GM21825 (cell line): ENCODE measurements at regions not wholly inside any gene's neighbourhood (a gene's known extent, or its start where the extent isn't known, plus 50 kb on each side); places are given as distances from the start of the nearest gene placed in this dataset.
"Not testable (repeated sequence)": the region's sequence is repeated elsewhere in the genome, so short reads cannot be mapped to it uniquely, and the experiment has no call there.

ENCODE experiments used
- ATAC-seq: cut with Tn5 transposase; IDR thresholded peaks from one replicate; pipeline ENCODE4 v1.9.1; 2021; ENCODE audit warnings: mild to moderate bottlenecking, moderate library complexity; ENCODE audit not compliant: unreplicated experiment

DNA sequence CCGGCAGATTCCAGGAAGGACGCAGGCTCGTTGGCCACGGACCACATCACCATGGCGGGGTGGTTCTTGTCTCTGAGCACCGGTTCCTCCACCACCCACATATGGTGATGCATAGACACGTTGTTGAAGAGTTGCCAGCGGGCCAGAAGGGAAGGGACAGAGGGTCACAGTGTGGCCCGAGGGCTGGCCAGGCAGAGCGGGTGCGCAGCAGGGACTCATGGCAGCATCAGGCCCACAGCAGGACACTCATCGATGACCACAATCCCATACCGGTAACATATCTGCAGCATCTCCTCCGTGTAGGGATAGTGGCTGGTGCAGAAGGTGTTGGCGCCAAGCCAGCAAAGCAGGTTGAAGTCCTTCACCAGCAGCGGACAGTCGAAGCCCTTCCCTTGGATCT is 469.2 kb upstream of the FAM174A start:
- ATAC-seq, result not testable (repeated sequence)

DNA sequence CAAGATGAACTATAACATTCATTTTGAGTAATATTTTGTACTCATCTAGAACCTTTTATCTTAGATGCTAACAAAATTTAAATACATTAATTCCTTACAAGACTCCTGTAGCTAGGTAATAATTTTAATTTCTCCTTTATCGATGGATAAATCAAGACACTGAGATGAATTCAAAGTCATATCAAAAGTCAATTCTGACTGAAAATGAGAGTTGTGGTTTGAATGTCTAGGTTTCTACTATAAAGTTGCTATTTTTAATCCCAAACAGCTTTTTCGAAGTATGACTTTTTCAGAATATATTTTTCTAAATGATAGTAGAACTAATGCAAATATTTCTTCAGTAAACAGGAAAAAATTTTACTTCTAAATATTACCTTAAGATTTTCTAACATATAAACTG is 491.7 kb upstream of the FAM174A start:
- no peak for ATAC-seq

DNA sequence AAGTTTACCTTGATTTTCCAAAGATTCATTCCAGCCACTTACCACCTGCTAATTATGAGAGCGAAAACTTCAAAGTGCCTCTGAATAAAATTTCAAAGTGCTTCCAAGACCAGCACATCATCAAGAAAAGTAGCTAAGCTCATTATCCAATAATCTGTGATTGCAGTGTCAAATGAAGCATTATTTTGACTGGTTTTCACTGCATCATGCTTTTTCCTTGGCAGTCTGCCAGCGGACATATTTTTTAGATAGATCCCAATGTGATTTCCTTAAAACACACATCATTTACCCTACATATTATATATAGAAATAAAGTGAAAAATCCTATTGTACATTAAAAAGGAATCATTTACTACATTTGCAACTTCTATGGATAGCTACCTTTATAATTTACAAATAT is 508.6 kb upstream of the FAM174A start:
- ATAC-seq, result no peak

DNA sequence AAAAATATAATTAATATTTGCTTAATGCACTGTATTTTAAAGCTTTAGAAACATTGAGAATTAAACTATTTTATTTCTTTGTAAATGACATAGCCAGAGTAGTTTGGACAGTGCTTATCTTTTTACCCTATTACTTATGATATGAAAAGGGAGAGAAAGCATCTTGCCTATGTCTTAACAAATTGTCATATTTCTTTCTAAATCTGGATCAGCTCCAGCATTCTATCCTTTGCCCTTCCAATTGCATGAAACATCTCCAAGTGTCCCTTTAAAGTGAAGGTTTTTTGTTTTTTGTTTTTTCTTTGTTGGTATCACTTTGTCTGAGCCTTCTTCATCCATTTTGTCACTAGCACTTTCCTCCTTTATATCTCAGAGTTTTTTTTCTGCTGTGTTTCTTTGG is 511.6 kb upstream of the FAM174A start:
- no peak for ATAC-seq

DNA sequence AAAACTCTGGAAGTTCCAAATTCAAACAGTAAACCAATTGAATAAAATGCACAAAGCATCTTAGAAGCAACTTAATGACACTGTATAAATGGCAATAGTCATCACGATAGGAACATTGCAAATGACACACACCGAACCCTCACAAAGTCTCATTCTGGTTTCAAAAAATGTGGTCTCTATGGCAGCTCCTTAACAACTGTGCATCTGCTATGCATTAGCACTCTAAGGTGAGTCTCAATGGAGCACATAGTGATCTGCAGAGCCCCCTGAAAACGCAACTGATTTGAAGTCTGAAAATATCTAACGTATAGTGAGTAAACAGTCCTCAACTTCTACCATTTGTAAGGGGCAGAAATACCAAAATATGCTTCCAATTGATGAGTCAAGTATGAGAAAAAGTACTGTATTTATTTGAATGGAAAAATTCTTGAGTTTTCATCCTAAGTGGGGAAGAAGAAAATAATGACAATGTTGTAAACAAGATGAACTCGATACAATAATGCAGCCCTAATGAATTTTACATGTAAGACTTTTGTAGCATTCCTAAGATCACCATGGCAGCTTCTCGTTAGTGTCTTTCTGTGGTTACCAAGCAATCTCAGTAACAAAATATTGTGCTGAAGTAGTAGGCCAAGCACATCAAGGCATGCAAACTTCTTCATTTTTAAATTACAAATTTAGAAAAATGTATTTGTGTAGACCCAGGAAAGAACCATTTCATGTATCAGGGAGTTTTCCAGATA is 517.5 kb upstream of the FAM174A start:
- ATAC-seq, result no peak

DNA sequence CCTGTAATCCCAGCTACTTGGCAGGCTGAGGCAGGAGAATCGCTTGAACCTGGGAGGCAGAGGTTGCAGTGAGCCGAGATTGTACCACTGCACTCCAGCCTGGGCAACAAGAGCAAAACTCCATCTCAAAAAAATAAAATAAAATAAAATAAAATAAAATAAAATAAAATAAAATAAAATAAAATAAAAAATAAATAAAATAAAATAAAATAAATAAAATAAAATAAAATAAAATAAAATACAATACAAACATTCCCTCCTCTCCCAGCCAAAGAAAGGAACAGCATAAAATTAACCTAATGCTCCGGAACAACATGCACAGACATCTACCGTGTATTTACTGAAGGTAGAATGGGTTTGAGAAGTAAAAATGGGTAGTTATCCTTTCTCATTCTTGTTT is 521.9 kb upstream of the FAM174A start:
- ATAC-seq, result not testable (repeated sequence)

DNA sequence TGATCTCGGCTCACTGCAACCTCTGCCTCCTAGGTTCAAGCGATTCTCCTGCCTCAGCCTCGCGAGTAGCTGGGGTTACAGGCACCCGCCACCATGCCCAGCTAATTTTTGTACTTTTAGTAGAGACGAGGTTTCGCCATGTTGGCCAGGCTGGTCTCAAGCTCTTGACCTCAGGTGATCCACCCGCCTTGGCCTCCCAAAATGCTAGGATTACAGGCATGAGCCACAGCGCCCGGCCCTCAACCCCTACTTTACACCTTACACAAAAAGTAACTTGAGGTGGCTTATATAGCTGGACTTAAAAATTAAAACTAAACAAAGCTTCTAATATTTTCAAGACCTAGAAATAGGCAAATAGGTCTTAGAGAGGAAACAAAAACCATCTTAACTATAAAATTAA is 524.0 kb upstream of the FAM174A start:
- not testable (repeated sequence) for ATAC-seq

DNA sequence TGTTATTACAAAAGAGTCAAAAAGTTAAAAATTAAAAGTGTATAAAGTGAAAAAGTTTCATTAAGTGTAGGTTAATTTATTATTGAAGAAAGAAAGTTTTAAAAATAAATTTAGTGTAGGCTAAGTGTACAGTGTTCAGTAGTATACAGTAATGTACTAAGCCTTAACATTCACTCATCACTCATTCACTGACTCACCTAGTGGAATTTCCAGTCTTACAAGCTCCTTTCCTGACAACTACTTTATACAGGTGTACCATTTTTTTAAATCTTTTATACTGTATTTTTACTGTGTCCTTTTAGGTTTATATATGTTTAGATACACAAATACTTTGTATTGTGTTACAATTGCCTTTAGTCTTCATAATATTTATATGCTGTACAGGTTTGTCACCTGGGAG is 530.2 kb upstream of the FAM174A start:
- ATAC-seq, result no peak

DNA sequence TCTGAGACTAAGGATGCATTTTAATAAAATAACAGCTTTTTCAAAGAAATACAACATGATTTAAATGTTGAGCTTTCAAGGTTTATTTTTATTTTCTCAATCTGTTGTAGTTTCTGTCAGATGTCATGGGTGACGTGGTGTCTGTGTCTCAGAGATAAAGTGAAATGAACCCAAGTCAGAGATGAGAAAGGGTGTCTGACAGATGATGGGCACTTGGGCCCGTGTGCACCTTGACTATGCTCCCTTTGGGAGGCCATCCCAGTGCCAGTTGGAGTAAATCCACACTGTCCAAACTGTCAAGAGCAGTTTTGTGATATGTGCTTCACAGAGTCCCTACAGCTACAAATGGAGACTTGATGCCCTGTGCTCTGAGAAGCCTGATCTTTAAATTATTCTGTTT is 536.9 kb upstream of the FAM174A start:
- no peak for ATAC-seq

DNA sequence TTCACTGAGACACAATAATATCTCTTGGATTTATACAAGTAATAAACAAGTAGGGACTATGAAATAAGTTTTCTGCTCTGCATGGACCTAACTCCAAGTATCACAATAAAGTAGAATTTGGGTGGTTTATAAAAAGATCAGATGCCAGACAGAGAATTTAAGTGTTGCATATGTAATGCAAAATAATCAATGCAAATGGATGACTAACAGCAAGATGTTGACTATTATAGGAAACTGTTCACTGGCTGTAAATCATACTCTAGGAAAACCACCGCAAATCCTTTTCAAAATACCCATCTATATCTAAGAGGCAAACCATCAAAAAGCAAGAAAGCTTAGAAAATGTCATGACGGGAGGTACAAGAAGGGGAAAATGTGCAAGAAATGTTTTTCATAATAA is 539.8 kb upstream of the FAM174A start:
- no peak for ATAC-seq

DNA sequence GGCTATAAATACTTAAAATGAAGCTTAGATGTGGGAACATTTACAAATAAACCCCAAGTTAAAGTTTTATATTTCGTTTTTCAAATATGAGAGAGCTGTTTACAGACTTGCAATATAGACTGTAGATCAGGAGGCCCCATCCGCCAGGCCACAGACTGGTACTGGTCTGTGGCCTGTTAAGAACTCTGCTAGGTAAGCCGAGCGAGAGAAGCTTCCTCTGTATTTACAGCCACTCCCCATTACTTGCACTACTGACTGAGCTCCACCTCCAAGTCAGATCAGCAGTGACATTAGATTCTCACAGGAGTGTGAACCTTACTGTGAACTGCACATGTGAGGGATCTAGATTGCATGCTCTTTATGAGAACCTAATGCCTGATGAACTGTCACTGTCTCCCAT is 561.4 kb upstream of the FAM174A start:
- ATAC-seq, result no peak

DNA sequence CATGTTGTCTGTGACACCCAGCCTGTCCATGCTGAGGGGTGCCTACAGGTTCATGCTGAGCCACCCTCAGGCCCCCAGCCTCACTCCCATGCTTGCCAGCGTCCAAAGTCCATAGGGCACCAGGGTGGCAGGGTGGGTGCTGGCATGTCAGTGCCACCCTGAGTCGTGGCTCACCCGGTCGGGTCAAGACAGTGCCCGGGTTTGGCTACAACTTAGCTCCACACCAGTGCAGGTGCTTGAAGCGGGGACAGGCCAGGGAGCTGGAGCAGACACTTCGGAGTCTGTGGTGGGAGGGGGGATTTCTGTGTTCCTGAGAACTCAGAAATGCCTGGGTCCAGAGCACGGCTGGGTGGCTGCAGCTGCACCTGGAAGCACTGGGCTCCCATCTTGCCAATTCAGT is 579.2 kb upstream of the FAM174A start:
- ATAC-seq, result no peak

DNA sequence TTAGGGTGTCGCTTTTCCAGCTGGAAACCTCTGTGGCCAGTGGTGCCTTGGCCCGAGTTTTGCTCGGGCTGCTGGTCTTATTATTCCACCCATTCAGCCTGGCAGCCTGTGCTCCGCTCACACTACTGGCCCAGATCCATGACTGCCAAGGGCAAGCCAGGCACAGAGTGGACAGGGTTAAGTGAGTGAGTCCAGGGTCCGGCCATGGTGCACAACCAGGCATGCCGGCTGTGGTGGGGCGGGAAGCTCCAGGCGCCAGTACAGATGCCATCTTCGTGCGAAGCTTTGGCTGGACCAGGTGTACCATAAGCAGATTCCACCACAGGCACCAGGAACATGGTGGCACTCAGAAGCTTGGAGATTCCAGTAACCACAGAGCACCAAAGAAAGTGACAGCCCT is 580.2 kb upstream of the FAM174A start:
- ATAC-seq, result no peak

DNA sequence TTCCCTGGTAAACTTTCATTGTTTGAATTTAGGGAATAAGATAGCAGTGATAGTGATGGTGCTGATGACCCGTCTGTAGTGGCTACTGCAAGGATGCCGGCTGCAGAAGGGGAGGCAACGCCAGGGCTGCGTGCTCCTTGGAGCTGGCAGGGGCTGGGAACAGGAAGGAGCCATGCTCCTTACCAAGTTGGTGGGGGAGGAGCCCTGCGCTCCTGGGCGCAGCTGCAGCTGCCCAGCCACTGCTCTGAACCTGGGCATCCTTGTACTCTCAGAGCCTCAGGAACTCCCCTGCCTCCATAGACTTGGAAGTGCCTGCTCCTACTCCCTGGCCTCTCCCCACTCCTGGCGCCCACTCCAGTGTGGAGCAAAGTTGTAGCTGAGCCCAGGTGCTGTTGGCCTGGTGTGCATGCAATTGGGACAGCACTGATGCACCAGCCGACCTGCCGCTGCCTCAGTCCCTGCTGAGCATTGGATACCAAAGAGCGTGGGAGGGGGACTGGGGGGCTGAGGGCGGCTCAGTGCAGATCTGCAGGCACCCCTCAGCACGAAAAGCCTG is 585.1 kb upstream of the FAM174A start:
- no peak for ATAC-seq

DNA sequence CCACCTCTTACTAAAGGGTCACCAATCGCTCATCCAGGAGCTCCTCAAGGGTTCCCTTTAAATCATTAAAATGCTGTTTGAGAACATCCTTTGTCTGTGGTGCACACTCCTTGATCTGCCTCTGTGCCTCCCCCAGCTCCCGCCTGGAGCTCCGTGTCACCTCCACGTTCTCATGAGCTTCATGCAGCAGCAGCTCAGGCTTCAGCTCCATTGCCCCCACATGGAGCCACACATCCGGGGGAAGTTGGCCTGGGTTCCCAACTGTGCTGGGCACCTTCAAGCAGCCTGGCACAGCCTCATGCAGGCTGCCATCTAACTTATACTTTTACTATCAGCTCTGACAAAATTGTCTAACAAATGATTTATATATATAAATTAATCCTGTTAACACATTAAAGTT is 585.8 kb upstream of the FAM174A start:
- no peak for ATAC-seq

DNA sequence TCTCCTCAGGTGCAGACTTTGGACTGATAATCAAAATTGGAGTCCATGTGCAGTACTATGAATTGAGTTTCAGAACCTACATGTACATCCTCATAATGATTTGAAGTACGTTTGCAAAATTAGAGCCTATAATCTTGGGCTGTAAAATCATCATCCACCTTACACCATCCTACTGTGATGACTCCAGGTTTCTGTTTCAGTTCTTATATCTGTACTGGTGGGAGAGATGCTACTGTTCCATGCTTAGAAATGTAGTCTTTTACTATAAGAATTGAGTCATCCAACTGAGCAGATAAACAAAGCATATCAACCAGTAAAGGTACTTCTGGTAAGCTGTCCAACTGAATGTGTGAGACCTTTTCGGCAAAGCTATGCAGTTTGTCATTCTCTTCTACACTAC is 586.3 kb upstream of the FAM174A start:
- no peak for ATAC-seq

DNA sequence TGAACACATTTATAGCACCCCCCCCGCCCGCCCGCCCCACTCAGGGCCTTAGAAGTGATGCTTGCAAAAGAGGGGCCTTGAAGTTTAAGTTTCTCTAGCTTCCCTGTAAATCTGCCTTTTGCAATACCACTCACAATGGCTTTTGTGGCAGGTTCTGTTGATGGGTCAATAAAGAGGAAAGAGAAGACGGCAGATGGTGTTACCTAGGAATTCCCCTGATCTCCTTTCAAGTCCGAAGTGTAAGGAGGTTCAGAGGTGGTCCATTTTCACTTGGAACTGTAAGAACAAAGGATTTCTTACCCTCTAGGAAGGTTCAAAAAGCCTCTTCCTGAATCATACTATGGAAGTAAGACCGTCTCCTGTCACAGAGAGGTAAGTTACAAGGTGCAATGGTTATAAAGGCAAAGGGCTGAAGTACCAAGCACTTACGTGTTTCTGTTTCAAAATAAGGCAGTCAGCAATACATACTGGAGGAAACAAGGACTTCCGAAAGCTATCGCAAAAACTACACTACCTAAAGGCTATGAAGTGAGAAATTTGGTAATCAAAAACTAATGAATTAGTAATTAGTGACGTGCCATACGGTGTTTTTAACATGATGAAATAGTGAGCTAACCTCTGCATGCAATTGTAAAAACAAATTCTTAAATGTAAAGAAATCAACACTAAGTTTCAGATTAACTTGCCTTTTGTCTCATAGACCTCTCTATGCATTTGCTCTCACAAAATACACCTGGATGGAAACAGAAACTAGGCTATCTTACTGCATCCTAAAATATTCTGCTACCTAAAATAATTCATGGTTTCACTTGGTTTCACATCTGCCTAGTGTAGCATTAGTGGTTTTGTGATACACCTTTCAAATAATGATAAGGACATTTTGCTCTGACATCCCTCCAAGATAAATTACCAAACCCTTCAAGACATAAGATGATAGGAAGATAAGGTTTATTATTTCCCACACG is 589.4 kb upstream of the FAM174A start:
- ATAC-seq, result no peak

DNA sequence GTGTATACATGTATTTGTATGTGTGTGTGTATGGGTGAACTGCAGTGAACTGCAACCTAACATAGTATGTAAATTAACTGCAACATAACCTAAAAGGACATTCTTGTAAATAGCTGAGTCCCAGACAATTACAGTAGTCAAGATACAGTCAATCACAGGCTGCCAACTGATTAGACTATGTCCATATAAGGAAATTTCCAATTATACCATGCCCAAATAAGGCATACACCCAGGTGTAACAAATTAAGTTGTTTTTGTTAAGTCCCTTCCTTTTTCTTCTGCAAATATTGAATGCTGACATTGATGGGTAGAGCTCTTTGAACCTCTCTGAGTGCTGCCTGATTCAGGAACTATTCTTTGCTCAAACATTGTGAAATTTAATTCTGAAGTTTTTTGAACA is 594.6 kb upstream of the FAM174A start:
- ATAC-seq, result no peak

DNA sequence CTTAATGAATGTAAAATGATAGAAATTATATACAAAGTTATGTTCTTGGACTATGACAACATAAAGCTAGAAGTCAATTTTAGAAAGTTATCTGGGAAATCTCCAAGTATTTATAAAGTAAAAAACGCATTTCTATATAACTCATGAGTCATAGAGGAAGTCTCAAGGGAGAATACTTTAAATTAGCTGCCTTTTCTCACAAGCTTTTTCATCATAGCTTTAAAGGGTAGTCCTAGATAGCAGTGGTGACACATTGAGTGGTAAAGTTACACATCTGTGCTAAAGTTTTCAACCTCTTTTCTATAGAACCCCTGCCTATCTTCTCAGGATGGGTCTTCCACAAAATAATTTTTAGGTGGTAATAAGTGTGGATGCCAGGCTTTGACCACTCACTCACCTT is 598.3 kb upstream of the FAM174A start:
- no peak for ATAC-seq

DNA sequence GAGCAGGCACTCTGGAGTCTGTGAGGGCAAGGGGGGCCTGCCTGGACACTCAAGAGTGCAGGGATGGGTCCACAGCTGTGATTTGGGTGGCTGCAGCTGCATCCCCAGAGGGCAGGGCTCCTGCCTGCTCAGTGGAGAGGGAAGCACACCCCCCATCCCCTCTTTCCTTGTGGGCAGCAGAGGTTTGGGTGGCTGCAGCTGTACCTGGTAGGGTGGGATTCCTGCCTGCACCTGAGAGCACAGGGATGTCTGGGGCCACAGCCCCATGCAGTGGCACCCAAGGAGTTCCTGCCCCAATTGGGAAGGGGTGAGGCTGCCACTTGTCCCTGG is 605.4 kb upstream of the FAM174A start:
- ATAC-seq, result no peak

DNA sequence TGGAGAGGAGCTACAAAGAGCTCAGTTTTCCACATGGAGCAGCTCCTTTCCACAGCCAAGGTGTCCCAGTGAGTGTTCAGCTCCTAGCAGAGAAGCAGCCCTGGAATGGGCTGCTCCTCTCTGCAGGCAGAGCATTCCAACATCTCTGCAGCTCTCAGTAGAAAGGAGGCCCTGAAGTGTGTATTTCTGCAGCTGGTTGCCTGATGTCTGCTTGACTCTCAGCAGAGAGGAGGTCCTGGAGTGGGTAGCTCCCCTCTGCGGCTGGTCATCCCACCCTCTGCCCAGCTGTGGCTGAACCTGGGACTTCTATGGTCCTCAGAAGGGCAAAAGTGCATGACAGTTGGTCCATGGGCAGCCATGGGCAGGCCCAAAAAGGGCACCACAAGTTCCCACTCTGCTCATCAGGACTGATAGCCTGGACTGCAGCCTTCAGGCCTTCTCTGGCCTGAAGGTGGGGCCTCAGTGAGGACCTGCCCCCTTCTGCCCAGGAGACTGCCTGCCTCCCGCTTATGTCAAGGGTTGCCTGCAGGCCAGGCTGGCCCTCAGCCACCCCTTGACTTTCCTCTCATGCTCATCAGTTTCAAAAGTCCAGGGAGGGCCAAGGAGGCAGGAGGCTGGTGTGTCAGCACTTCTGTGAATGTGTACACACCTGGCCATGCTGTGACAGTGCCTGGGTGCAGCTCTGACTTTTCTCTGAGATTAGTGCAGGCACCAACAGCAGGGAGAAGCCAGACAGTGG is 605.9 kb upstream of the FAM174A start:
- no peak for ATAC-seq
